ENCODE measurements at regions not wholly inside any gene's neighbourhood (a gene's known extent, or its start where the extent isn't known, plus 50 kb on each side); places are given as distances from the start of the nearest gene placed in this dataset.

DNA sequence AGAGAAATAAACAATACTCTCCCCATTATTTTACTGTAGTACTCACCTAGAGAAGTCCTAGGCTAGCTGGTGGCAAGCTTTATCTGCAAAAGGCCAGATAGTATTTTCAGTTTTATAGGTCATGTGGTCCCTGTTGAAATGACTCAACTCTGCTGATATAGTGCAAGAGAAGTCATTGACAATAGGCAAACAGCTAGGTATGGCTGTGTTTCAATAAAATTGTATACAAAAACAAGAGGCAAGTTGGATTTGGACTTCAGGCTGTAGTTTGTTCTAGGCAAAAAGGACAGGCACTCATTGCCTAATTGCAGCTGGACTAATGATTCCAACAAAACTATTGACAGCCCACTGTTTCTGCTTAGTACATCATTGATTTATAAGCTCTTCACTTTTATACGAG lies 328.0 kb upstream of the PDZRN3 start:
- no peak for FAIRE-seq
- Histone ChIP-seq H3K27me3 (ENCODE audit: control insufficient read depth, extremely low read depth, insufficient read depth, low read length) (no peaks in the 10 kb centered on the region), H3K4me2 (ENCODE audit: control insufficient read depth, extremely low read depth, insufficient read depth, low read depth, low read length) (no peak overlapping the region), H3K9me3 (ENCODE audit: control insufficient read depth, low read depth, low read length) (no peaks in the 10 kb centered on the region), H3K79me2 (ENCODE audit: control insufficient read depth, insufficient read depth, low read length) (no peaks in the 10 kb centered on the region), H3K9ac (ENCODE audit: control insufficient read depth, extremely low read depth, insufficient read depth, low read length) (no peak overlapping the region), H4K20me1 (ENCODE audit: control insufficient read depth, extremely low read depth, insufficient read depth, low read length) (no peaks in the 10 kb centered on the region), H3K4me3 (ENCODE audit: control insufficient read depth in 2 of 3, extremely low read depth in 1 of 3, insufficient read depth in 2 of 3, low read depth in 1 of 3, low read length in 3 of 3) (no peak overlapping the region), H3K4me1 (ENCODE audit: control insufficient read depth, extremely low read depth, insufficient read depth, low read length) (no peaks in the 10 kb centered on the region), H3K36me3 (ENCODE audit: control insufficient read depth in 2 of 2, extremely low read depth in 1 of 2, insufficient read depth in 2 of 2, low read length in 2 of 2) (no peaks in the 10 kb centered on the region), H3K27ac (ENCODE audit: control insufficient read depth, insufficient read depth, low read length) (no peak overlapping the region), H2AFZ (ENCODE audit: control insufficient read depth, low read length) (no peak overlapping the region), H3K9me1 (ENCODE audit: control insufficient read depth, extremely low read depth, insufficient read depth, low read length) (no peaks in the 10 kb centered on the region)
- no peak for DNase-seq (ENCODE audit: low read depth, low spot score)
- dilution Hi-C loops (cut with MboI; ENCODE audit: extremely low pct_ligation_motif_present, low sequenced_read_pairs), result no loop called here
- TF ChIP-seq, protein P1, sequence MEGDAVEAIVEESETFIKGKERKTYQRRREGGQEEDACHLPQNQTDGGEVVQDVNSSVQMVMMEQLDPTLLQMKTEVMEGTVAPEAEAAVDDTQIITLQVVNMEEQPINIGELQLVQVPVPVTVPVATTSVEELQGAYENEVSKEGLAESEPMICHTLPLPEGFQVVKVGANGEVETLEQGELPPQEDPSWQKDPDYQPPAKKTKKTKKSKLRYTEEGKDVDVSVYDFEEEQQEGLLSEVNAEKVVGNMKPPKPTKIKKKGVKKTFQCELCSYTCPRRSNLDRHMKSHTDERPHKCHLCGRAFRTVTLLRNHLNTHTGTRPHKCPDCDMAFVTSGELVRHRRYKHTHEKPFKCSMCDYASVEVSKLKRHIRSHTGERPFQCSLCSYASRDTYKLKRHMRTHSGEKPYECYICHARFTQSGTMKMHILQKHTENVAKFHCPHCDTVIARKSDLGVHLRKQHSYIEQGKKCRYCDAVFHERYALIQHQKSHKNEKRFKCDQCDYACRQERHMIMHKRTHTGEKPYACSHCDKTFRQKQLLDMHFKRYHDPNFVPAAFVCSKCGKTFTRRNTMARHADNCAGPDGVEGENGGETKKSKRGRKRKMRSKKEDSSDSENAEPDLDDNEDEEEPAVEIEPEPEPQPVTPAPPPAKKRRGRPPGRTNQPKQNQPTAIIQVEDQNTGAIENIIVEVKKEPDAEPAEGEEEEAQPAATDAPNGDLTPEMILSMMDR (optimal IDR thresholded peaks at IDR 0.05 in 1 of 3, IDR thresholded peaks at IDR 0.05 in 1 of 3, conservative IDR thresholded peaks at IDR 0.05 in 1 of 3; ENCODE audit: extremely low read depth in 1 of 3, insufficient read depth in 2 of 3, low read length in 3 of 3), result no peak
- TF ChIP-seq EZH2 (IDR thresholded peaks at IDR 0.05; ENCODE audit: low read length), result no peak

DNA sequence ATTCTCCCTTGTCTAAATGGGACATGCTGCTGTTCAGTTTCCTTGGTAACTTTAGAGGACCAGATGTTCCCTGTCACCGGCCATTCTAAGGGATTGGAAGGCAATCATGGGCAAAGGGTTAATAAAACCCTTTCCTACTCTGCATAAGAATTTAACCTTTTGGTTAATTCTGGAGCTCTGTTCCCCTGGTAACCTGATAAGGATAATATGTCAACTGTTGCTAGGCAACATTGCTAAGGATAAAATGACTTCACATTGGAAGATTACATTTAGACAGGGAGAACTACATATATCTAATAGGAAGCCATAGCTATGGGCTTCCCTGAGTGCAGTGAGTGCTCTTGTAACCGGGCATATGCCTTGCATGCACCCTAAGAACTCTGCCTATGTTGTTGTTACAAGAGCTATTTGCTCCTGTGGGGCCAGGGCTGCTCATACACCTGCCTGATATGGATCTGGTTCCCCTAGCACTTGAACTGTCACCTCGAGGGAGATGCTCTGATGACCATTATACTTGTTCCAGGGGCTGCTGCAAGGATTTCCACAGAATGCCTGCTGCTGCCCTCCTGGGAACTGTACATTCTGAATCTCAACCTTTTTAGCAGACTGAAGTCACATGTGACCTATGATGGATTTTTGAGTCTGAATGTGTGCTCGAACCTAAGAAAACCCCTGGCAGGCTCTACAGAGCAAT lies 326.3 kb upstream of the PDZRN3 start:
- no peak overlapping the region for H2AFZ ChIP-seq (ENCODE audit: control insufficient read depth, low read length)
- no peaks in the 10 kb centered on the region for H3K9me3 ChIP-seq (ENCODE audit: control insufficient read depth, low read depth, low read length)
- dilution Hi-C loops (cut with MboI; ENCODE audit: extremely low pct_ligation_motif_present, low sequenced_read_pairs), result no loop called here
- H3K4me3 ChIP-seq (ENCODE audit: control insufficient read depth in 2 of 3, extremely low read depth in 1 of 3, insufficient read depth in 2 of 3, low read depth in 1 of 3, low read length in 3 of 3), result no peak overlapping the region
- DNase-seq (ENCODE audit: low read depth, low spot score) (no peak), FAIRE-seq (no peak)
- no peaks in the 10 kb centered on the region for H3K9me1 ChIP-seq (ENCODE audit: control insufficient read depth, extremely low read depth, insufficient read depth, low read length)
- H3K27me3 ChIP-seq (ENCODE audit: control insufficient read depth, extremely low read depth, insufficient read depth, low read length), result no peaks in the 10 kb centered on the region
- H3K79me2 ChIP-seq (ENCODE audit: control insufficient read depth, insufficient read depth, low read length), result no peaks in the 10 kb centered on the region
- no peaks in the 10 kb centered on the region for H3K4me1 ChIP-seq (ENCODE audit: control insufficient read depth, extremely low read depth, insufficient read depth, low read length)
- no peaks in the 10 kb centered on the region for H4K20me1 ChIP-seq (ENCODE audit: control insufficient read depth, extremely low read depth, insufficient read depth, low read length)
- H3K36me3 ChIP-seq (ENCODE audit: control insufficient read depth in 2 of 2, extremely low read depth in 1 of 2, insufficient read depth in 2 of 2, low read length in 2 of 2), result no peaks in the 10 kb centered on the region
- TF ChIP-seq, protein P1 (optimal IDR thresholded peaks at IDR 0.05 in 1 of 3, IDR thresholded peaks at IDR 0.05 in 1 of 3, conservative IDR thresholded peaks at IDR 0.05 in 1 of 3; ENCODE audit: extremely low read depth in 1 of 3, insufficient read depth in 2 of 3, low read length in 3 of 3), result no peak
- no peak for TF ChIP-seq EZH2 (IDR thresholded peaks at IDR 0.05; ENCODE audit: low read length)
- no peak overlapping the region for H3K9ac ChIP-seq (ENCODE audit: control insufficient read depth, extremely low read depth, insufficient read depth, low read length)
- H3K4me2 ChIP-seq (ENCODE audit: control insufficient read depth, extremely low read depth, insufficient read depth, low read depth, low read length), result no peak overlapping the region
- no peak overlapping the region for H3K27ac ChIP-seq (ENCODE audit: control insufficient read depth, insufficient read depth, low read length)
